HG03520 (cell line): ENCODE measurements at regions not wholly inside any gene's neighbourhood (a gene's known extent, or its start where the extent isn't known, plus 50 kb on each side); places are given as distances from the start of the nearest gene placed in this dataset.

Experiments
- ATAC-seq: cut with Tn5 transposase; IDR thresholded peaks from one replicate; pipeline ENCODE4 v1.9.1; 2021; ENCODE audit warnings: mild to moderate bottlenecking, moderate library complexity; ENCODE audit not compliant: unreplicated experiment

- no peak for ATAC-seq
Measured at GRCh38 chr21:29436650-29437049, 137.9 kb downstream of the BACH1 start.

DNA sequence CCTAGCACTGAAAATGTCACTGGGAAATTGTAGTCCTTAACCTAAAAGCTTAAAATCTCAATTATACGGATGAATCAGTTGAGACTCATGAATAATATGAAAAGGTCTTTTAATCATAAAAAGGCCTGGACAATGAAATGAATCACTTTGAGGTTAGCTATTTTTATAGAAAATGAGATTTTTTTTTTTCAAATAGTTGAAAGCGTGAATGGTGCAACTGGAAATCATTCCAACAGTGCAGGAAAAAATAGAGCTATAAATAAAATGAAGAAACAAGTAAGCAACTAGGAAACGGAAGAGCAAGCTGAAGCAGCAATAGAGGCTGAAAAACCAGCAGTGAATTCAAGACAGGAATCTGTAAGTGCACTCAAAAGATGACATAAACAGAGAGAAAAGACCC is 142.9 kb downstream of the BACH1 start:
- no peak for ATAC-seq

GRCh38 chr21:29443411-29444010 is 144.8 kb downstream of the BACH1 start:
- no peak for ATAC-seq

DNA sequence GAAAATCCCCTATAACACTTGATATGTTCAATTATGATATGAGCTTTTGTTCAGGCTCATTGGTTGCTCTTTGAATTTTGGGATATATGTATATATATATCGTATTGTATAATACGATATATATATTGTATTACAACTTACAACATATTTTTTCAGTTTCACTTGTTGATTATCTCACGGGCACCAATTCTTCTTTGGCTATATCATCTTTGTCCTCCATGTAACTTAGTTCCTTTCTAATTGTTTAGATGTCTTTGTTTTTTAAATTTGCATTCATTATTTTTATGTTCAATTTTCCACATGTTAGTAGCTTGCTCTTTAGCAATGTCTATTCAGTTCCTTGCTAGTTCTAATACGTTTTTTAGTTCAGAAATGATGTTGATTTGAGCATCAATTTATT is 150.0 kb downstream of the BACH1 start:
- no peak for ATAC-seq

DNA sequence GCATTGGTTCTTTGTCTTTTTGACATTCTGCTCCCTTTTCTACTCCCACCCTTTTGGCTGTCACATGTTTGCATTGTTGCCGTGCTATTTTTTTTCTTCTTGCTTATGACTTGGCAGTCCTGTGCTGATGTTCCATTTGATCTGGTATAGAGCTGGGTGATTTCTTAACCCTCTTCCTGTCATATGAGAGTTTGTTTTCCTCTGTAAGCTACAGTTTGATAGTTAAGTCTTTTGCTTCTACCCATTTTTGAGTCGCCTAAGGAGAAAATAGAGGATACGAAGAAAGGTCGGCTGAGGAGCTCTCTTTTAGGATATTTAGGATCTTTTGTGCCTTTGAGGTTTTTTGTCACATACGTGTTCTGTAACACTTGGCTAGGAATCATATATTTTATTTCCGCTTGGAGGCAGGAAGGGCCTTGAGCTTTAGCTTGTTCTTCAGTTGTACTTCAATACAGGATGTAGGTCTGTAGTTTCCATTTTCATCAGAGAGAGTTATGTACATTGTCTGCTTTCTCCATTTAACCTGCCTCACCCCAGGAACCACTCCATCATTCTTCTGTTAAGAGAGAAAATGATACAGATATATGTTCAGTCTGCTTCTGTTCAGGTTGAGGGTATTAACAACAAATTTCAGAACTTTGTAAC is 150.7 kb downstream of the BACH1 start:
- ATAC-seq, result no peak

GRCh38 chr21:29450058-29450457 is 151.3 kb downstream of the BACH1 start:
- no peak for ATAC-seq

- ATAC-seq, result no peak
Measured at GRCh38 chr21:29453511-29453910, 154.8 kb downstream of the BACH1 start.

- ATAC-seq, result no peak
Measured at GRCh38 chr21:29454179-29454578, 155.5 kb downstream of the BACH1 start.

- no peak for ATAC-seq
Measured at GRCh38 chr21:29462479-29462878, 163.8 kb downstream of the BACH1 start.

DNA sequence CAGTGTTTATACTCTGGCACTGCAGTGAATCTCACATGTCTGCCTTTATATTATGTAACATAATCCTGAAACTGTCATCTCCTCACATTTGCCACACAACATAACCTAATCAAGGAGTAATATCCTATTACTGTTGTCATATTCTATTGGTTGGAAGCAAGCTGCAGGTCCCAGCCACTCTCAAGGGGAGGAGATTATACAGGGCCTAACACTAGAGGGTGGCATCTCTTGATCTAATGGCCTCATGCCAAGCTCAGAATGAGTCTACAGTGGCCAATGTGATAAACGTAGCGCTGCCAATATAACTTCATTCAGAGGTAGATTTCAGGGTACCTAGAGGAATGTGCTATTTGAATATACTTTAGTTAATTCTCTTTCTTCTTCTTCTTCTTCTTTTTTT is 166.8 kb downstream of the BACH1 start:
- ATAC-seq, result no peak

- no peak for ATAC-seq
Measured at GRCh38 chr21:29466532-29466931, 167.8 kb downstream of the BACH1 start.

DNA sequence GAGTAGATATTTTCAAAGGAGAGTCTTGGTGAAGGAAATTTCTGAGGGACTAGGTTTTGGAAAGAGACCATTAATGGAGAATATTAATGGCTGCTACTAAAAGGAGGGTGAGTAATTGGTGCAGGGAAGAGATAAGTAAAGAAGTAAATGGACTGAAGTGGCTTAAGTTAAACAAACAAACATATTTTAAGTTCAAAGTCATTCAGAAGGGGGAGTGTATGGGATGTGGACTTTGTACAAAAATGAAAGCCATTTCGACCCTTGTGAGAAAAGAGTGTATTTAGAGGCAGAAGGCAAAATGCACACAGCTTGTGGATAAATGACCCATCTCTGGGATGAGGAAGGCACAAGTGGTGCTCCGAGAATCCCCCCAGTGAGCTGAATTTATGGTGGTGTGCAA is 171.7 kb downstream of the BACH1 start:
- ATAC-seq, result no peak

- no peak for ATAC-seq
Measured at GRCh38 chr21:29473808-29474207, 175.1 kb downstream of the BACH1 start.

DNA sequence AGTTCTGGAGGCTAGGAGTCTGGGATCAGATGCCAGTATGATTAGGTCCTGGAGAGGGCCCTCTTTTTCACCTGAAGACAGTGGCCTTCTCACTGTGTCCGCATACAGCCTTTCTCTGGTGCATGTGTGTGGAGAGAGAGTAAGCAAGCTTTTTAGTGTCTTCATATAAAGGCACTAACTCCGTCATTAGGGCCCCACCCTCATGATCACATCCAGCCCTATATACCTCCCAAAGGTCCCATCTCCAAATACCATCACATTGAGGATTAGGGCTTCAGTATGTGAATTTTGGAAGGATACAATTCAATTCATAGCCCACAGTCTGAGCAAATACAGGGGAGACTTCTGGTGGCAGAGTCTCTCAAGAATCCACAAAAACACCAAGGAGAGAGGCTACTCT is 176.6 kb downstream of the BACH1 start:
- ATAC-seq, result no peak

DNA sequence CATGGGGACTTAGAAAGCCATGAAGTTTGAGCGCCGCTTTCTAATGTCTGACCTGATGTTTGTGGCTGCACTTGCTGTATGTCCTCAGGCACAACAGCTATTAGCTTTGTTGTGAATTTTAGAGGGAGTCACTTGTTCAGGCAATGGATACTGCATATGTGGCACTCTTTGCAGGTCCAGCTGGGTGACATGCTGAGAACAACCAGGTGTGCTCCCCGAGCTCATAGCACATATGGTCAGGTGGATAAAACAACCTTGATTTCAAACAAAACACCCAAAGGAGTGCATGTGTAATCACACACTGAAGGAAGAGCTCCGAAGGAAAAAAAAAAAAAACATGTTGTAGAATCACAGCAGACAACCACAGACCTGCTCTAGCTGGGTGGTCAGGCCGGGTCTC is 178.6 kb downstream of the BACH1 start:
- ATAC-seq, result no peak

- ATAC-seq, result no peak
Measured at GRCh38 chr21:29477941-29478340, 179.2 kb downstream of the BACH1 start.

GRCh38 chr21:29481081-29481480 is 182.4 kb downstream of the BACH1 start:
- ATAC-seq, result no peak

DNA sequence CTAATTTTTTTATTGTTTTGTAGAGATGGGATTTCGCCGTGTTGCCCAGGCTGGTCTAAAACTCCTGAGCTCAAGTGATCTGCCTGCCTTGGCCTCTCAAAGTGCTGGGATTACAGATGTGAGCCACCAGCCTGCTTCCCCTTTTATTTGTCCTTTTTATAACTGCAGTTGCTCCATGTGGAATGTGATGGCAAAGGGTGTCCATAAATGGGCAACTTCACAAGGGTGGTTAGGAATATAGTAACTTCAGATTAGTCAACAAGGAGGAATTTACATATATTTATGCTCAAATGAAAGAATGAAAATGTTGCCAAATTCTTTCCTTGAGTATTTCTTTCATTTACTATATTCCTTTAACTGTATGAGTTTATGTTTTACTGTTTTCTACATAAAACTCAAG is 182.9 kb downstream of the BACH1 start:
- no peak for ATAC-seq

DNA sequence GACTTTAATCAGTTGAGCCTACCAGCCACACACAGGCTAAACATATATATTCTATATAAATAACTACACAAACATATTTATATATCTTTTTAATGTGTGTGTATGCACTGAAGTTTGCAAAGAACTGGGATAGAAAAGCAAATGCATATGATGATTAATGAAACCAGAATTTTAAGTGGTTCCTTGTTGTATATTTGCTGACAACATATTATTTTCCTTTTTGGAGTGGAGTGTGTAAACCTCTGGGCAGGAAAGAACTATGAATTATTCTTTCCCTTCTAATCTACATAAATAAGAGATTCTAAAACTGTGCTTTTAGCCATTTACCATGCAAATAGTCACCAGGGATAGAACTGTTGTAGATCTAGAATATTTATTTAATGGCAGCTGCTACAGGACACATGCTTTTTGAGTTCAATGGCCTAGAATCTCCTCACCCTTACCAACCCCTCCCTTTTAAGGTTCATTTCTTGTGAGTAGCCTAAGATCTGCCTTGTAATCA is 187.6 kb downstream of the BACH1 start:
- ATAC-seq, result no peak
